NCI-H2227 treated with DMSO at 0.1 percent for 48 hours (cell line): ENCODE measurements at regions not wholly inside any gene's neighbourhood (a gene's known extent, or its start where the extent isn't known, plus 50 kb on each side); places are given as distances from the start of the nearest gene placed in this dataset.
A peak's percentile ranks its signal among the peaks of the same experiment; 100 is the strongest.
"Not testable (repeated sequence)": the region's sequence is repeated elsewhere in the genome, so short reads cannot be mapped to it uniquely, and the experiment has no call there.

Experiments
- DNase-seq: peaks from one replicate; lab custom pipeline; 2025; lab: John Stamatoyannopoulos, UW

GRCh38 chr9:90060256-90060655 is 455.4 kb downstream of the GADD45G start:
- DNase-seq = no peak

- no peak for DNase-seq
These were observed 456.4 kb downstream of the GADD45G start for GRCh38 chr9:90061187-90061586.

- DNase-seq = no peak
These were observed 458.2 kb downstream of the GADD45G start for GRCh38 chr9:90062982-90063381.

GRCh38 chr9:90064248-90064647 is 459.4 kb downstream of the GADD45G start:
- DNase-seq = no peak

GRCh38 chr9:90064971-90065370 is 460.2 kb downstream of the GADD45G start:
- no peak for DNase-seq

GRCh38 chr9:90065851-90066250 is 461.0 kb downstream of the GADD45G start:
- DNase-seq = no peak

- DNase-seq = no peak
These were observed 464.3 kb downstream of the GADD45G start for GRCh38 chr9:90069085-90069484.

- no peak for DNase-seq
These were observed 465.2 kb downstream of the GADD45G start for GRCh38 chr9:90070056-90070455.

GRCh38 chr9:90070469-90070868 is 465.7 kb downstream of the GADD45G start:
- no peak for DNase-seq

- no peak for DNase-seq
These were observed 466.3 kb downstream of the GADD45G start for GRCh38 chr9:90070931-90071660.

GRCh38 chr9:90073186-90073945 is 468.6 kb downstream of the GADD45G start:
- DNase-seq = no peak

- DNase-seq = peak; percentile 3
These were observed 469.6 kb downstream of the GADD45G start for GRCh38 chr9:90074316-90074962.

- DNase-seq = not testable (repeated sequence)
These were observed 472.8 kb downstream of the GADD45G start for GRCh38 chr9:90077598-90077997.

GRCh38 chr9:90078988-90079421 is 474.2 kb downstream of the GADD45G start:
- DNase-seq = no peak

- DNase-seq = no peak
These were observed 480.8 kb downstream of the GADD45G start for GRCh38 chr9:90085633-90086032.

GRCh38 chr9:90086101-90086511 is 481.3 kb downstream of the GADD45G start:
- no peak for DNase-seq

GRCh38 chr9:90088434-90088833 is 483.6 kb downstream of the GADD45G start:
- no peak for DNase-seq

- no peak for DNase-seq
These were observed 484.0 kb downstream of the GADD45G start for GRCh38 chr9:90088856-90089255.

GRCh38 chr9:90090997-90091396 is 486.2 kb downstream of the GADD45G start:
- DNase-seq = no peak

- DNase-seq = no peak
These were observed 487.7 kb downstream of the GADD45G start for GRCh38 chr9:90092508-90092907.

GRCh38 chr9:90095682-90096081 is 490.9 kb downstream of the GADD45G start:
- peak; percentile 33 for DNase-seq

GRCh38 chr9:90097237-90097636 is 492.4 kb downstream of the GADD45G start:
- no peak for DNase-seq

GRCh38 chr9:90098408-90098807 is 493.6 kb downstream of the GADD45G start:
- DNase-seq = no peak
